ENCODE measurements at regions not wholly inside any gene's neighbourhood (a gene's known extent, or its start where the extent isn't known, plus 50 kb on each side); places are given as distances from the start of the nearest gene placed in this dataset.

DNA sequence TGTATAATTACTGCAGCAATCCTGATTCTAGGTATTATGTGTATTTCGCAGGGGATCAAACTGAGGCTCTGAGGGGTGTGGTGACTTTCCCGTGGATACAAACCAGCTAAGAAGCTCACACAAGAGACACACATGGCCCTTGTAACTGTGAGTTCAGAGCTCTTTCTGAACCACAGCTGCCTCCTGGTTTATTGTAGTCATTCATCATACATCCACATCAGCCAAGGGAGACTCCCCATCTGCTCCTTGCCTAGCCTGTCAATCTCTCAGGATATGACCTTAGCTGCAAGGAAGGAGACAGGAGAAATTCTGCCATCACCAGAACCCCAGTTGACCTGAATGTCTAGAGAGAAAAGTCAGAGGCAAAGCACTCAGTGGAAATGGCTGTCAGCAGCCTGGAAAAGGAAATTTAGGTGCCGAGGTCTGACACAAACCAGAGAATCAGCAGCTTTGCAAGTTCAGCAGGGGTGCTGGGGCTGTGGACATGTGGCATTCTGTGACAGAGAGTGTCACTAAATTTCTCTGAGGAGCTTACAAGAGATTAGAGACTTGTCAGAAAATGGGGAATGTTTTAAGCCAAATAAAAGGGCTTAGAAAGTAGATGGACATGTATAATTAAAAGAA, 209.5 kb downstream of the AASDHPPT start:
- H3K9me3 ChIP-seq (ENCODE audit: control insufficient read depth in 2 of 3, insufficient read depth in 1 of 3, low read length in 3 of 3): no peaks in the 10 kb centered on the region
- H3K4me3 ChIP-seq (ENCODE audit: low read length in 3 of 3): no peak overlapping the region
- TF ChIP-seq, protein P1, sequence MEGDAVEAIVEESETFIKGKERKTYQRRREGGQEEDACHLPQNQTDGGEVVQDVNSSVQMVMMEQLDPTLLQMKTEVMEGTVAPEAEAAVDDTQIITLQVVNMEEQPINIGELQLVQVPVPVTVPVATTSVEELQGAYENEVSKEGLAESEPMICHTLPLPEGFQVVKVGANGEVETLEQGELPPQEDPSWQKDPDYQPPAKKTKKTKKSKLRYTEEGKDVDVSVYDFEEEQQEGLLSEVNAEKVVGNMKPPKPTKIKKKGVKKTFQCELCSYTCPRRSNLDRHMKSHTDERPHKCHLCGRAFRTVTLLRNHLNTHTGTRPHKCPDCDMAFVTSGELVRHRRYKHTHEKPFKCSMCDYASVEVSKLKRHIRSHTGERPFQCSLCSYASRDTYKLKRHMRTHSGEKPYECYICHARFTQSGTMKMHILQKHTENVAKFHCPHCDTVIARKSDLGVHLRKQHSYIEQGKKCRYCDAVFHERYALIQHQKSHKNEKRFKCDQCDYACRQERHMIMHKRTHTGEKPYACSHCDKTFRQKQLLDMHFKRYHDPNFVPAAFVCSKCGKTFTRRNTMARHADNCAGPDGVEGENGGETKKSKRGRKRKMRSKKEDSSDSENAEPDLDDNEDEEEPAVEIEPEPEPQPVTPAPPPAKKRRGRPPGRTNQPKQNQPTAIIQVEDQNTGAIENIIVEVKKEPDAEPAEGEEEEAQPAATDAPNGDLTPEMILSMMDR (IDR thresholded peaks at IDR 0.05; ENCODE audit: borderline replicate concordance, extremely low read depth, insufficient read depth): no peak
- H3K4me1 ChIP-seq (ENCODE audit: control insufficient read depth in 2 of 3, insufficient read depth in 2 of 3, low read depth in 1 of 3, low read length in 3 of 3): no peaks in the 10 kb centered on the region
- no peaks in the 10 kb centered on the region for H3K27me3 ChIP-seq (ENCODE audit: control insufficient read depth, insufficient read depth, low read length)
- intact Hi-C loops (cut with DNase I): no loop called here
- DNase-seq (no peak), FAIRE-seq (no peak)
- H3K9ac ChIP-seq (ENCODE audit: low read length in 3 of 3): no peak overlapping the region
- H3K36me3 ChIP-seq (ENCODE audit: control insufficient read depth in 2 of 3, insufficient read depth in 3 of 3, low read length in 3 of 3): no peaks in the 10 kb centered on the region
- H3K27ac ChIP-seq (ENCODE audit: low read depth in 2 of 2, low read length in 2 of 2): no peak overlapping the region

GRCh38 chr11:106288057-106288456, 210.6 kb downstream of the AASDHPPT start:
- no peak overlapping the region for H3K4me3 ChIP-seq (ENCODE audit: low read length in 3 of 3)
- TF ChIP-seq, protein P1 (IDR thresholded peaks at IDR 0.05; ENCODE audit: borderline replicate concordance, extremely low read depth, insufficient read depth): no peak
- no peaks in the 10 kb centered on the region for H3K36me3 ChIP-seq (ENCODE audit: control insufficient read depth in 2 of 3, insufficient read depth in 3 of 3, low read length in 3 of 3)
- no peaks in the 10 kb centered on the region for H3K9me3 ChIP-seq (ENCODE audit: control insufficient read depth in 2 of 3, insufficient read depth in 1 of 3, low read length in 3 of 3)
- no peaks in the 10 kb centered on the region for H3K27me3 ChIP-seq (ENCODE audit: control insufficient read depth, insufficient read depth, low read length)
- no peak for DNase-seq
- FAIRE-seq: no peak
- H3K27ac ChIP-seq (ENCODE audit: low read depth in 2 of 2, low read length in 2 of 2): no peak overlapping the region
- H3K4me1 ChIP-seq (ENCODE audit: control insufficient read depth in 2 of 3, insufficient read depth in 2 of 3, low read depth in 1 of 3, low read length in 3 of 3): no peaks in the 10 kb centered on the region
- H3K9ac ChIP-seq (ENCODE audit: low read length in 3 of 3): no peak overlapping the region
- intact Hi-C loops (cut with DNase I): no loop called here

DNA sequence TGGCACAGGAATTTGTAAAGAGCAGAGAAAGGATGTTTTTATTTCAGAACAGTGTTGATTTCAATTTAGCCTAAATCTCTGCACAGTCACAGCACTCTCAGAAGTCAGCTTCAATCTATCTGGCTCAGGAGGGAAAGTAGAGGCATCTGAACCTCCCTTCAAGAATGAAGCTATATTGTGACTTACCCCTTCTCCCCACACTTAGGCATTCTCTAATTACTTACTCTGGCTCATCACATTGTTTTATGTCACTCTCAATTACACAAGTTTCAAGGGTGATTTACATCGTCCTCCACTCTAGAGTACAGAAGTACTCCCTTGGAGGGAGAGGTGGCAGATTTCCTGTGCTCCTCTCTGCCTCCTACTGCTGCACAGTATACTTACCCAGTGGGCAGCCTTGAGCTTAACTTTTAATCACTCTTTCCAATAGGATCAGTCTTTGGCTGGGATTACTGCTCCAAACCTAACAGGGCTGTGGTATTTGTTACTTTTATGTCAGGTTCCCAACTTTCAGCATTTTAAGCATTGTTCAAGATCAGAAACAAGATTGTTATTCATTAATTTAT, 211.4 kb downstream of the AASDHPPT start:
- Histone ChIP-seq H3K36me3 (ENCODE audit: control insufficient read depth in 2 of 3, insufficient read depth in 3 of 3, low read length in 3 of 3) (no peaks in the 10 kb centered on the region), H3K9ac (ENCODE audit: low read length in 3 of 3) (no peak overlapping the region), H3K4me3 (ENCODE audit: low read length in 3 of 3) (no peak overlapping the region), H3K27me3 (ENCODE audit: control insufficient read depth, insufficient read depth, low read length) (no peaks in the 10 kb centered on the region), H3K4me1 (ENCODE audit: control insufficient read depth in 2 of 3, insufficient read depth in 2 of 3, low read depth in 1 of 3, low read length in 3 of 3) (no peaks in the 10 kb centered on the region), H3K9me3 (ENCODE audit: control insufficient read depth in 2 of 3, insufficient read depth in 1 of 3, low read length in 3 of 3) (no peaks in the 10 kb centered on the region), H3K27ac (ENCODE audit: low read depth in 2 of 2, low read length in 2 of 2) (no peak overlapping the region)
- DNase-seq: peak in 2 of 5 donors; percentile 57 to 67
- FAIRE-seq: no peak
- TF ChIP-seq, protein P1 (IDR thresholded peaks at IDR 0.05; ENCODE audit: borderline replicate concordance, extremely low read depth, insufficient read depth): no peak
- intact Hi-C loops (cut with DNase I): no loop called here

Measured in kidney (tissue), 13 donors.